GM12878 (cell line): ENCODE measurements at regions not wholly inside any gene's neighbourhood (a gene's known extent, or its start where the extent isn't known, plus 50 kb on each side); places are given as distances from the start of the nearest gene placed in this dataset.

Experiments used
- ATAC-seq: fragments of 200-7000 bp; cut with Tn5 transposase; 3 replicates; pipeline ENCODE4 v1.9.1; 2020; ENCODE audit warnings: mild to moderate bottlenecking, moderate library complexity
- BruUV-seq: library from RNA; stranded (reverse); fragments of 400-500 nt; replicated peaks from 2 replicates; lab custom pipeline; 2021; lab: Mats Ljungman, UMichigan
- CTCF ChIA-PET: fragments of 300-600 bp; sonication (Branson Sonifier 250); formaldehyde crosslinking; extraction: SDS; loops from one replicate; lab custom pipeline; 2021; ENCODE audit warnings: inconsistent platforms; lab: Yijun Ruan, JAX
- POLR2A ChIA-PET: fragments of 350-600 bp; formaldehyde crosslinking; extraction: SDS; loops from one replicate; lab custom pipeline; 2021; ENCODE audit warnings: inconsistent platforms; lab: Charles Lee
- RAD21 ChIA-PET: fragments of 300-600 bp; sonication (Branson Sonifier 250); formaldehyde crosslinking; loops from one replicate; lab custom pipeline; 2023; ENCODE audit warnings: antibody characterized with exemption; ENCODE audit not compliant: unreplicated experiment; lab: Charles Lee
- SMC1A ChIA-PET: fragments of 300-600 bp; sonication (Branson Sonifier 250); formaldehyde crosslinking; loops from one replicate; lab custom pipeline; 2023; ENCODE audit not compliant: unreplicated experiment, uncharacterized antibody; lab: Charles Lee
- DNase-seq: peaks from one replicate; pipeline ENCODE4 v3.0.0-alpha.2; 2011; ENCODE audit warnings: low read depth, low spot score
- FAIRE-seq: peaks from 3 replicates; lab custom pipeline; 2011; peaks lifted over from hg19 to GRCh38; lab: Jason Lieb, UNC
- H2AFZ ChIP-seq: 2 replicates; pipeline ENCODE4 v1.6.0; 2011; ENCODE audit warnings: low read depth, low read length, control low read depth; ENCODE audit not compliant: control insufficient read depth
- H3K27ac ChIP-seq: 2 replicates; pipeline ENCODE4 v1.5.1; 2011; ENCODE audit warnings: control low read depth; ENCODE audit not compliant: control insufficient read depth, insufficient read depth
- H3K27me3 ChIP-seq, 2 experiments: replicated peaks in 1 of 2; 2 replicates each; pipeline versions ENCODE4 v1.6.0 to v1.6.1; 2011; ENCODE audit warnings: low read length in 1 of 2; ENCODE audit not compliant: control insufficient read depth in 2 of 2, insufficient read depth in 2 of 2
- H3K36me3 ChIP-seq, 2 experiments: 2 replicates each; pipeline ENCODE4 v1.5.1; 2011; ENCODE audit warnings: low read length in 1 of 2; ENCODE audit not compliant: control insufficient read depth in 2 of 2, insufficient read depth in 2 of 2
- H3K4me1 ChIP-seq: 2 replicates; pipeline ENCODE4 v1.6.1; 2011; ENCODE audit warnings: mild to moderate bottlenecking, low read length, moderate library complexity, mixed read lengths; ENCODE audit not compliant: control insufficient read depth, insufficient read depth
- H3K4me2 ChIP-seq: 2 replicates; pipeline ENCODE4 v1.6.0; 2011; ENCODE audit warnings: control low read depth; ENCODE audit not compliant: control insufficient read depth, insufficient read depth
- H3K4me3 ChIP-seq: fragments of 200-600 bp; sonication (generic); 2 replicates; pipeline ENCODE4 v1.5.1; 2016
- H3K79me2 ChIP-seq: 2 replicates; pipeline ENCODE4 v1.6.0; 2011; ENCODE audit warnings: low read length; ENCODE audit not compliant: control insufficient read depth, insufficient read depth
- H3K9ac ChIP-seq: 2 replicates; pipeline ENCODE4 v1.8.0; 2011; ENCODE audit warnings: low read length, control low read depth, mixed read lengths; ENCODE audit not compliant: control insufficient read depth, insufficient read depth
- H3K9me3 ChIP-seq: replicated peaks from 3 replicates; pipeline ENCODE4 v1.5.1; 2011; ENCODE audit warnings: mild to moderate bottlenecking, low read length; ENCODE audit not compliant: control insufficient read depth, insufficient read depth
- H4K20me1 ChIP-seq: 2 replicates; pipeline ENCODE4 v1.6.0; 2011; ENCODE audit not compliant: control insufficient read depth, insufficient read depth
- BCL11A ChIP-seq: IDR thresholded peaks from 2 replicates; pipeline ENCODE4 v1.6.1; 2011; ENCODE audit warnings: low read depth, low read length
- BMI1 ChIP-seq: fragments of 450-650 bp; IDR thresholded peaks from 2 replicates; pipeline ENCODE4 v1.6.1; 2016; ENCODE audit warnings: mild to moderate bottlenecking, moderate library complexity, borderline replicate concordance
- CEBPB ChIP-seq, 2 experiments: fragments of 150-350 bp in 1 of 2; IDR thresholded peaks; 2 replicates each; pipeline ENCODE4 v1.6.1; 2012 to 2014; ENCODE audit warnings: low read depth in 2 of 2, low read length in 2 of 2, borderline replicate concordance in 1 of 2, inconsistent platforms in 1 of 2
- CHD4 ChIP-seq: fragments of 200-600 bp; sonication (generic); IDR thresholded peaks from 2 replicates; pipeline ENCODE4 v1.6.1; 2016; ENCODE audit warnings: mild to moderate bottlenecking
- CREB1 ChIP-seq: IDR thresholded peaks from 2 replicates; pipeline ENCODE4 v1.6.1; 2012; ENCODE audit warnings: low read depth, mild to moderate bottlenecking, inconsistent platforms
- EED ChIP-seq: sonication (generic); IDR thresholded peaks from 2 replicates; pipeline ENCODE4 v1.6.1; 2016; ENCODE audit warnings: antibody characterized with exemption, low read depth
- FOXM1 ChIP-seq: IDR thresholded peaks from 2 replicates; pipeline ENCODE4 v1.6.1; 2012; ENCODE audit warnings: low read depth, mild to moderate bottlenecking, inconsistent platforms, low read length, moderate library complexity
- MEF2A ChIP-seq: IDR thresholded peaks from 2 replicates; pipeline ENCODE4 v1.6.1; 2011; ENCODE audit warnings: low read depth, mild to moderate bottlenecking, low read length, moderate library complexity; ENCODE audit not compliant: insufficient read depth
- NR2C2 ChIP-seq: IDR thresholded peaks from 2 replicates; pipeline ENCODE4 v1.6.1; 2011; ENCODE audit warnings: borderline replicate concordance, low read depth; ENCODE audit not compliant: control insufficient read depth, insufficient read length
- POLR2A ChIP-seq: IDR thresholded peaks from 2 replicates; pipeline ENCODE4 v1.6.1; 2011; ENCODE audit warnings: low read depth, mild to moderate bottlenecking, low read length
- POU2F2 ChIP-seq: IDR thresholded peaks from 3 replicates; pipeline ENCODE4 v1.6.1; 2011; ENCODE audit warnings: low read depth, mild to moderate bottlenecking, low read length, borderline replicate concordance
- SIN3A ChIP-seq: IDR thresholded peaks from 2 replicates; pipeline ENCODE4 v1.6.1; 2012; ENCODE audit warnings: low read depth, low read length, improper control_type of control experiment
- SIX5 ChIP-seq: IDR thresholded peaks from 2 replicates; pipeline ENCODE4 v1.6.1; 2011; ENCODE audit warnings: mild to moderate bottlenecking, low read depth, low read length, moderate library complexity; ENCODE audit not compliant: severe bottlenecking
- SMC3 ChIP-seq: IDR thresholded peaks from 2 replicates; pipeline ENCODE4 v1.6.1; 2011; ENCODE audit warnings: low read length, improper control_type of control experiment, borderline replicate concordance
- TCF12 ChIP-seq: IDR thresholded peaks from 2 replicates; pipeline ENCODE4 v1.6.1; 2011; ENCODE audit warnings: low read depth, mild to moderate bottlenecking, low read length
- YBX1 ChIP-seq: fragments of 450-650 bp; IDR thresholded peaks from 2 replicates; pipeline ENCODE4 v1.6.1; 2016; ENCODE audit warnings: antibody characterized with exemption
- WGBS: methylation state at CpG from one replicate; pipeline ENCODE4 v1.1.6; 2016; ENCODE audit warnings: low lambda C conversion rate; ENCODE audit not compliant: insufficient replicate concordance, insufficient coverage; ENCODE audit errors: missing lambda C conversion rate; 5-methylcytosine and 5-hydroxymethylcytosine counted together
- in situ Hi-C: fragments of 300-500 bp; cut with MboI; formaldehyde crosslinking; loops from 9 replicates; pipeline ENCODE4 v1.14.3; 2018; ENCODE audit warnings: mixed read lengths
- intact Hi-C: fragments of 100-400 bp; cut with micrococcal nuclease; formaldehyde crosslinking; loops from one replicate; pipeline ENCODE4 v1.14.2; 2022; ENCODE audit not compliant: unreplicated experiment
- TF ChIP-seq, protein P1 (sequence below): fragments of 450-650 bp; IDR thresholded peaks from 2 replicates; pipeline ENCODE4 v1.6.1; 2016; ENCODE audit warnings: mild to moderate bottlenecking

- TF ChIP-seq CHD4 (no peak), YBX1 (no peak), POU2F2 (no peak), SMC3 (no peak), BCL11A (no peak), POLR2A (no peak), CEBPB (IDR thresholded peaks at IDR 0.05; ENCODE audit: borderline replicate concordance in 1 of 2, low read depth in 2 of 2, low read length in 2 of 2) (no peak), BMI1 (no peak), FOXM1 (no peak), NR2C2 (no peak), MEF2A (no peak), SIN3A (no peak)
- TF ChIP-seq, protein P1, sequence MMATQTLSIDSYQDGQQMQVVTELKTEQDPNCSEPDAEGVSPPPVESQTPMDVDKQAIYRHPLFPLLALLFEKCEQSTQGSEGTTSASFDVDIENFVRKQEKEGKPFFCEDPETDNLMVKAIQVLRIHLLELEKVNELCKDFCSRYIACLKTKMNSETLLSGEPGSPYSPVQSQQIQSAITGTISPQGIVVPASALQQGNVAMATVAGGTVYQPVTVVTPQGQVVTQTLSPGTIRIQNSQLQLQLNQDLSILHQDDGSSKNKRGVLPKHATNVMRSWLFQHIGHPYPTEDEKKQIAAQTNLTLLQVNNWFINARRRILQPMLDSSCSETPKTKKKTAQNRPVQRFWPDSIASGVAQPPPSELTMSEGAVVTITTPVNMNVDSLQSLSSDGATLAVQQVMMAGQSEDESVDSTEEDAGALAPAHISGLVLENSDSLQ = no peak
Observed at GRCh38 chr9:84589542-84589941, 80.0 kb upstream of the NTRK2 start (continued).

GRCh38 chr9:84590706-84591105 lies 78.8 kb upstream of the NTRK2 start:
- no TSS peak for BruUV-seq
- no peak for FAIRE-seq
- SMC1A ChIA-PET = no interaction called here
- Histone ChIP-seq H3K36me3 (no peaks in the 10 kb centered on the region), H4K20me1 (no peaks in the 10 kb centered on the region), H3K79me2 (no peaks in the 10 kb centered on the region), H3K27ac (no peak overlapping the region), H3K4me2 (no peak overlapping the region), H2AFZ (no peak overlapping the region), H3K4me1 (no peaks in the 10 kb centered on the region), H3K9ac (no peak overlapping the region), H3K4me3 (no peak overlapping the region), H3K9me3 (no peaks in the 10 kb centered on the region), H3K27me3 (peaks cover 4% of the 10 kb centered on the region in 2 experiments; a peak in 2 of 4 replicates)
- TF ChIP-seq TCF12 (no peak), EED (no peak), SIX5 (no peak), CREB1 (no peak)
- 17% methylated on average over 4 of the region's 4 CpGs for WGBS
- DNase-seq = no peak
- POLR2A ChIA-PET = no interaction called here
- CTCF ChIA-PET = no interaction called here
- ATAC-seq = no peak
- RAD21 ChIA-PET = no interaction called here
- intact Hi-C loops = no loop called here
- in situ Hi-C loops = no loop called here
